SJSA1 (cell line): ENCODE measurements at regions not wholly inside any gene's neighbourhood (a gene's known extent, or its start where the extent isn't known, plus 50 kb on each side); places are given as distances from the start of the nearest gene placed in this dataset.
A peak's percentile ranks its signal among the peaks of the same experiment; 100 is the strongest.

Experiments used
- DNase-seq, 2 experiments: peaks; one replicate each; pipeline ENCODE4 v3.0.0-alpha.2; 2015 to 2020; ENCODE audit warnings: low spot score in 2 of 2, low read depth in 1 of 2
- H3K27ac ChIP-seq: fragments of 250-450 bp; sonication (Bioruptor Pico); 2 replicates; pipeline ENCODE4 v1.5.1; 2020; ENCODE audit warnings: mild to moderate bottlenecking, moderate library complexity
- H3K27me3 ChIP-seq: fragments of 250-450 bp; sonication (Bioruptor Pico); replicated peaks from 2 replicates; pipeline ENCODE4 v1.5.1; 2020; ENCODE audit warnings: mild to moderate bottlenecking, moderate library complexity
- H3K36me3 ChIP-seq: fragments of 250-450 bp; sonication (Bioruptor Pico); 2 replicates; pipeline ENCODE4 v1.5.1; 2020; ENCODE audit warnings: mild to moderate bottlenecking
- H3K4me1 ChIP-seq: fragments of 250-450 bp; sonication (Bioruptor Pico); replicated peaks from 2 replicates; pipeline ENCODE4 v1.6.1; 2021; ENCODE audit warnings: mild to moderate bottlenecking
- H3K4me3 ChIP-seq: fragments of 250-450 bp; sonication (Bioruptor Pico); 2 replicates; pipeline ENCODE4 v1.5.1; 2020; ENCODE audit warnings: mild to moderate bottlenecking
- H3K9me3 ChIP-seq: fragments of 250-450 bp; sonication (Bioruptor Pico); replicated peaks from 2 replicates; pipeline ENCODE4 v1.5.1; 2020; ENCODE audit warnings: mild to moderate bottlenecking

GRCh38 chr5:74341221-74341620 lies 299.3 kb downstream of the ENC1 start:
- Histone ChIP-seq H3K27me3 (no peaks in the 10 kb centered on the region), H3K9me3 (no peaks in the 10 kb centered on the region), H3K4me1 (no peaks in the 10 kb centered on the region; the same call in 1 of the 2 replicates), H3K36me3 (no peaks in the 10 kb centered on the region), H3K4me3 (no peak overlapping the region), H3K27ac (no peak overlapping the region)
- no peak for DNase-seq

- no peaks in the 10 kb centered on the region for H3K27me3 ChIP-seq
- no peaks in the 10 kb centered on the region for H3K36me3 ChIP-seq
- H3K4me1 ChIP-seq = no peaks in the 10 kb centered on the region; the same call in 1 of the 2 replicates
- no peak overlapping the region for H3K27ac ChIP-seq
- no peak for DNase-seq
- H3K4me3 ChIP-seq = no peak overlapping the region
- no peaks in the 10 kb centered on the region for H3K9me3 ChIP-seq
Measured at GRCh38 chr5:74340476-74340875, 300.1 kb downstream of the ENC1 start.

- Histone ChIP-seq H3K36me3 (no peaks in the 10 kb centered on the region), H3K9me3 (no peaks in the 10 kb centered on the region), H3K27ac (no peak overlapping the region), H3K4me1 (no peaks in the 10 kb centered on the region), H3K27me3 (no peaks in the 10 kb centered on the region), H3K4me3 (no peak overlapping the region)
- no peak for DNase-seq
Measured at GRCh38 chr5:74337984-74338310, 302.6 kb downstream of the ENC1 start.

GRCh38 chr5:74337254-74337983 lies 303.1 kb downstream of the ENC1 start:
- Histone ChIP-seq H3K36me3 (no peaks in the 10 kb centered on the region), H3K27ac (no peak overlapping the region), H3K4me3 (no peak overlapping the region), H3K4me1 (no peaks in the 10 kb centered on the region), H3K9me3 (no peaks in the 10 kb centered on the region), H3K27me3 (no peaks in the 10 kb centered on the region)
- no peak for DNase-seq

GRCh38 chr5:74336297-74336696 lies 304.2 kb downstream of the ENC1 start:
- Histone ChIP-seq H3K9me3 (no peaks in the 10 kb centered on the region), H3K36me3 (no peaks in the 10 kb centered on the region), H3K27ac (no peak overlapping the region), H3K4me3 (no peak overlapping the region), H3K27me3 (no peaks in the 10 kb centered on the region), H3K4me1 (no peaks in the 10 kb centered on the region)
- no peak for DNase-seq

GRCh38 chr5:74334762-74335384 lies 305.7 kb downstream of the ENC1 start:
- no peaks in the 10 kb centered on the region for H3K36me3 ChIP-seq
- no peak overlapping the region for H3K27ac ChIP-seq
- H3K27me3 ChIP-seq = no peaks in the 10 kb centered on the region
- H3K4me1 ChIP-seq = no peaks in the 10 kb centered on the region
- H3K9me3 ChIP-seq = no peaks in the 10 kb centered on the region
- no peak overlapping the region for H3K4me3 ChIP-seq
- no peak for DNase-seq

GRCh38 chr5:74334062-74334761 lies 306.3 kb downstream of the ENC1 start:
- no peaks in the 10 kb centered on the region for H3K36me3 ChIP-seq
- H3K27me3 ChIP-seq = no peaks in the 10 kb centered on the region
- DNase-seq = no peak
- no peaks in the 10 kb centered on the region for H3K4me1 ChIP-seq
- no peak overlapping the region for H3K27ac ChIP-seq
- no peaks in the 10 kb centered on the region for H3K9me3 ChIP-seq
- no peak overlapping the region for H3K4me3 ChIP-seq

- Histone ChIP-seq H3K4me1 (no peaks in the 10 kb centered on the region), H3K36me3 (no peaks in the 10 kb centered on the region), H3K4me3 (no peak overlapping the region), H3K27me3 (no peaks in the 10 kb centered on the region), H3K27ac (no peak overlapping the region), H3K9me3 (no peaks in the 10 kb centered on the region)
- no peak for DNase-seq
Measured at GRCh38 chr5:74333430-74333829, 307.1 kb downstream of the ENC1 start.

GRCh38 chr5:74332682-74333081 lies 307.8 kb downstream of the ENC1 start:
- DNase-seq = no peak

GRCh38 chr5:74332006-74332405 lies 308.5 kb downstream of the ENC1 start:
- no peak for DNase-seq
- Histone ChIP-seq H3K36me3 (no peaks in the 10 kb centered on the region), H3K27me3 (no peaks in the 10 kb centered on the region), H3K27ac (no peak overlapping the region), H3K4me1 (peaks cover 8% of the 10 kb centered on the region), H3K9me3 (no peaks in the 10 kb centered on the region), H3K4me3 (no peak overlapping the region)

More at GRCh38 chr5:74332682-74333081, 307.8 kb downstream of the ENC1 start:
- no peaks in the 10 kb centered on the region for H3K9me3 ChIP-seq
- H3K27ac ChIP-seq = no peak overlapping the region
- H3K27me3 ChIP-seq = no peaks in the 10 kb centered on the region
- peaks cover 2% of the 10 kb centered on the region for H3K4me1 ChIP-seq
- H3K36me3 ChIP-seq = no peaks in the 10 kb centered on the region
- H3K4me3 ChIP-seq = no peak overlapping the region

- H3K4me3 ChIP-seq = no peak overlapping the region
- H3K4me1 ChIP-seq = peaks cover 16% of the 10 kb centered on the region
- no peaks in the 10 kb centered on the region for H3K27me3 ChIP-seq
- H3K9me3 ChIP-seq = no peaks in the 10 kb centered on the region
- H3K36me3 ChIP-seq = no peaks in the 10 kb centered on the region
- DNase-seq = no peak
- H3K27ac ChIP-seq = no peak overlapping the region
Measured at GRCh38 chr5:74328221-74328630, 312.3 kb downstream of the ENC1 start.

- no peak overlapping the region for H3K4me3 ChIP-seq
- H3K27ac ChIP-seq = peak overlapping the region; percentile 7; the same call in 1 of the 2 replicates
- no peaks in the 10 kb centered on the region for H3K9me3 ChIP-seq
- H3K36me3 ChIP-seq = no peaks in the 10 kb centered on the region
- no peak for DNase-seq
- H3K4me1 ChIP-seq = peaks cover 16% of the 10 kb centered on the region
- H3K27me3 ChIP-seq = no peaks in the 10 kb centered on the region
Measured at GRCh38 chr5:74327339-74327685, 313.2 kb downstream of the ENC1 start.

GRCh38 chr5:74326571-74327338 lies 313.8 kb downstream of the ENC1 start:
- Histone ChIP-seq H3K9me3 (no peaks in the 10 kb centered on the region), H3K27ac (0 out of 2 replicates have a peak overlapping the region, but pooled peaks have one; percentile 7), H3K4me1 (peaks cover 16% of the 10 kb centered on the region), H3K36me3 (no peaks in the 10 kb centered on the region), H3K4me3 (no peak overlapping the region), H3K27me3 (no peaks in the 10 kb centered on the region)
- DNase-seq = peak; percentile 89 to 90

- Histone ChIP-seq H3K4me1 (peaks cover 16% of the 10 kb centered on the region), H3K27ac (no peak overlapping the region), H3K36me3 (no peaks in the 10 kb centered on the region), H3K9me3 (no peaks in the 10 kb centered on the region), H3K4me3 (no peak overlapping the region), H3K27me3 (no peaks in the 10 kb centered on the region)
- DNase-seq = no peak
Measured at GRCh38 chr5:74325866-74326265, 314.7 kb downstream of the ENC1 start.
